Stimulated activated CD8-positive, alpha-beta memory T cell treated with anti-CD3 and anti-CD28 coated beads, Interleukin-2, amount 100 ng/mL, for 48 hours (primary cell): ENCODE measurements at regions not wholly inside any gene's neighbourhood (a gene's known extent, or its start where the extent isn't known, plus 50 kb on each side); places are given as distances from the start of the nearest gene placed in this dataset.

Experiments
- DNase-seq, 2 donors: peaks; one replicate each; pipeline ENCODE4 v3.0.0-alpha.2; 2020; ENCODE audit warnings: low read depth in 2 of 2

- no peak for DNase-seq
Measured at GRCh38 chr2:11101430-11101829, 53.8 kb upstream of the SLC66A3 start.

DNA sequence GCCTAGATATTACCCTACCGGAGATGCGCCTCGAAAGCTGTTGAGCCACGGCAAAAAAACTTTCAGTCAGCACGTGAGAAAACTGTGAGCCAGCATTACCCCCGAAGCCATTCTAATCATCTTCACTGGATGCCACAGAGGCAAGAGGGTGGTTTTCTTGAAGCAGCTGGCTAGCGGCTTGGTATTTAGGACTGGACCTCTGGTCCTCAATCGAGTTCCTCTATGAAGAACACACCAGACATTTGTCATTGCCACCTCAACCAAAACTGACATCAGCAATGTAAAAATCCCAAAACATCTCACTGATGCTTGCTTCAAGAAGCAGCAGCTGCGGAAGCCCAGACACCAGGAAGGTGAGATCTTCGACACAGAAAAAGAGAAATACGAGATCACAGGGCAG lies 52.8 kb upstream of the SLC66A3 start:
- DNase-seq, result no peak

DNA sequence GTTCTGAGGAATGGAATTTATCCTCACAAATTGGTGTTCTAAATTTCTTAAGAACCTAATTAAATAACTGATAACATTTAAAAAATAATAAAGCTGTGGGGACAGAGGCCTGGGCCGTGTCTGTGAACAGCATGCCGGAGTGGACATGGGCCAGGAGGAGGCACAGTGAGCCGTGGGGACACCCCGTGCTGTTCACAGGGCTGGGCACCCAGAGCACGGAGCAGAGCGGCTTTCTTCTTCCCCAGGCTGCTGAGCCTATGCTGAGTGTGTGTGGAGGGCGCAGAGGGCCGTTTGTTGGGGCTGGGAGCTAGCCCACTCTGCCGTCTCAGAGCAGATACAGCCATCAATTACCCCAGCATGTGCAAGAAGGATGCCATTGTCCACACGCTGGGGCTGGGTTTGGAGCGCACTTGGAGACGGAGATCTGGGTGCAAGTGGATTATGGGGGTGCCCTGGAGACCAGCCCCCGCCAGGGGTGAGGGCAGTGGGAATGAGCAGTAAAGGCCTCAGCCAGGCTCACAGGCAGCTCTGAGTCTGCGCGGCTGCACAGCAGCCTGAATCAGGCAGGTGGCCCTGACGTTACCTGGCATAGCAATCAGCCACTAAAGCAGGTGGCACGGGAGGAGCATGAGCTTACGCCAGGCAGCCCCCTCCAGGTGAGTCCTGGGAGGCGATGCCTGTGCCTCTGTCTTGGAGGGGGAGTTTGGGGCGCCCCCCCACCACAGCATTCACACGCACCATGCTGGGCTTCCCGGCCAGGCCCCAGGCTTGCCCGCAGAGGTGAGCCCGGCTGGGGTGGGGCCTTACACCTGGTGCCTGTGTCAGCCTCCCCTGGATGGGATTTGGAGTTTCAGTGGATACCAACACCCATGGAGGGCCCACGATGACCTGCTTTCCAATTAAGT lies 52.1 kb upstream of the SLC66A3 start:
- DNase-seq, result no peak

GRCh38 chr2:11103984-11104793 lies 51.1 kb upstream of the SLC66A3 start:
- peak in 1 of 2 donors; percentile 12 for DNase-seq

DNA sequence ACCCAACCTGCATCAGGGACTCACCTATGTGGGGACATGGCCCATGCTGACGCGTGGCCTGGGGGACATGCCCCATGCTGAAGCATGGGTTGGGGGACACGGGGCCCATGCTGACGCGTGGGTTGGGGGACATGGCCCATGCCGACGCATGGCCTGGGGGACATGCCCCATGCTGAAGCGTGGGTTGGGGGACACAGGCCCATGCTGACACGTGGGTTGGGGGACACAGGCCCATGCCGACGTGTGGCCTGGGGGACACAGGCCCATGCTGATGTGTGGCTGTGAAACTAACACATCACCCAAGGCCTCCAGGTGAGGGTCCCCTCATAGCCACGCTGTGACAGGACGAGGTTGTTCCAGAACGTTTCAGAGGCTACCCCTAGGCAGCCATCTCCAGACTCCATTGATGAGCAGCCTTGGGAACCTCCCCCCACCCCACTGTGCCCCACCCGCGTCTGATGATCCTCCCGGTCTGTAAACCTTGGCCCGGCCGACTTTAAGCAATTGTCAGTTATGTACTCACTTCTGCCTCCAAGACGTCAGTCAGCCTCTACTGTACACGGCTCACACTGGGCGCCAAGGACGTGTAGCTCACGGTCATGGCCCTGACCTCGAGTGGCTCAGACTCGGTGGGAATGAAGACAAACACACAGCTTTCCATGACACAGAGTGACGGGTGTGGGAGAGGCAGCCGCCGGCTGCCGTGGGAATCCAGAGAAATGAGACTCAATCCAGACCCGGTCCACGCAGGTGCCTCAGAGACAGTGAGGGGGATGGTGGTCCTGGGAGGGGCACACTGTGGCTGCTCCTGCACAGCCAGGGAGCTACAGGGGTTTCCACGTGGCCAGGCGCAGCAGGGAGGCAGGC lies 50.2 kb upstream of the SLC66A3 start:
- DNase-seq, result no peak
